ENCODE measurements at regions not wholly inside any gene's neighbourhood (a gene's known extent, or its start where the extent isn't known, plus 50 kb on each side); places are given as distances from the start of the nearest gene placed in this dataset.

- DNase-seq (ENCODE audit: insufficient read length) (no peak), FAIRE-seq (no peak)
- TF ChIP-seq POLR2AphosphoS5 (IDR thresholded peaks at IDR 0.05; ENCODE audit: low read depth, low read length) (no peak), TAF1 (IDR thresholded peaks at IDR 0.05; ENCODE audit: borderline replicate concordance, low read depth, low read length) (no peak), POLR2A (IDR thresholded peaks at IDR 0.05; ENCODE audit: low read depth, low read length) (no peak)
Measured at GRCh38 chr13:24056616-24057137, 103.8 kb upstream of the SPATA13 start.

GRCh38 chr13:24060993-24061392, 99.5 kb upstream of the SPATA13 start:
- TF ChIP-seq POLR2AphosphoS5 (IDR thresholded peaks at IDR 0.05; ENCODE audit: low read depth, low read length) (no peak), TAF1 (IDR thresholded peaks at IDR 0.05; ENCODE audit: borderline replicate concordance, low read depth, low read length) (no peak), POLR2A (IDR thresholded peaks at IDR 0.05; ENCODE audit: low read depth, low read length) (no peak)
- no peak for DNase-seq (ENCODE audit: insufficient read length)
- FAIRE-seq, result no peak

- DNase-seq (ENCODE audit: insufficient read length) (no peak), FAIRE-seq (no peak)
- no peak for TF ChIP-seq POLR2A (IDR thresholded peaks at IDR 0.05; ENCODE audit: low read depth, low read length)
- no peak for TF ChIP-seq TAF1 (IDR thresholded peaks at IDR 0.05; ENCODE audit: borderline replicate concordance, low read depth, low read length)
- TF ChIP-seq POLR2AphosphoS5 (IDR thresholded peaks at IDR 0.05; ENCODE audit: low read depth, low read length), result no peak
Measured at GRCh38 chr13:24063281-24063877, 97.1 kb upstream of the SPATA13 start.

GRCh38 chr13:24064371-24064770, 96.1 kb upstream of the SPATA13 start:
- no peak for FAIRE-seq
- no peak for TF ChIP-seq POLR2A (IDR thresholded peaks at IDR 0.05; ENCODE audit: low read depth, low read length)
- TF ChIP-seq POLR2AphosphoS5 (IDR thresholded peaks at IDR 0.05; ENCODE audit: low read depth, low read length), result no peak
- no peak for TF ChIP-seq TAF1 (IDR thresholded peaks at IDR 0.05; ENCODE audit: borderline replicate concordance, low read depth, low read length)
- no peak for DNase-seq (ENCODE audit: insufficient read length)

GRCh38 chr13:24065176-24065575, 95.3 kb upstream of the SPATA13 start:
- TF ChIP-seq POLR2AphosphoS5 (IDR thresholded peaks at IDR 0.05; ENCODE audit: low read depth, low read length) (no peak), TAF1 (IDR thresholded peaks at IDR 0.05; ENCODE audit: borderline replicate concordance, low read depth, low read length) (no peak), POLR2A (IDR thresholded peaks at IDR 0.05; ENCODE audit: low read depth, low read length) (no peak)
- DNase-seq (ENCODE audit: insufficient read length) (no peak), FAIRE-seq (no peak)

- DNase-seq (ENCODE audit: insufficient read length), result no peak
- no peak for FAIRE-seq
Measured at GRCh38 chr13:24066405-24067295, 93.9 kb upstream of the SPATA13 start.

GRCh38 chr13:24068472-24068871, 92.0 kb upstream of the SPATA13 start:
- no peak for FAIRE-seq

More at GRCh38 chr13:24066405-24067295, 93.9 kb upstream of the SPATA13 start:
- TF ChIP-seq POLR2AphosphoS5 (IDR thresholded peaks at IDR 0.05; ENCODE audit: low read depth, low read length) (no peak), TAF1 (IDR thresholded peaks at IDR 0.05; ENCODE audit: borderline replicate concordance, low read depth, low read length) (no peak), POLR2A (IDR thresholded peaks at IDR 0.05; ENCODE audit: low read depth, low read length) (no peak)

GRCh38 chr13:24071016-24071415, 89.5 kb upstream of the SPATA13 start:
- FAIRE-seq, result no peak
- TF ChIP-seq TAF1 (IDR thresholded peaks at IDR 0.05; ENCODE audit: borderline replicate concordance, low read depth, low read length) (no peak), POLR2AphosphoS5 (IDR thresholded peaks at IDR 0.05; ENCODE audit: low read depth, low read length) (no peak), POLR2A (IDR thresholded peaks at IDR 0.05; ENCODE audit: low read depth, low read length) (no peak)
- no peak for DNase-seq (ENCODE audit: insufficient read length)

More at GRCh38 chr13:24068472-24068871, 92.0 kb upstream of the SPATA13 start:
- no peak for DNase-seq (ENCODE audit: insufficient read length)
- TF ChIP-seq TAF1 (IDR thresholded peaks at IDR 0.05; ENCODE audit: borderline replicate concordance, low read depth, low read length) (no peak), POLR2A (IDR thresholded peaks at IDR 0.05; ENCODE audit: low read depth, low read length) (no peak), POLR2AphosphoS5 (IDR thresholded peaks at IDR 0.05; ENCODE audit: low read depth, low read length) (no peak)

GRCh38 chr13:24071423-24072075, 89.0 kb upstream of the SPATA13 start:
- DNase-seq (ENCODE audit: insufficient read length) (no peak), FAIRE-seq (no peak)
- no peak for TF ChIP-seq POLR2AphosphoS5 (IDR thresholded peaks at IDR 0.05; ENCODE audit: low read depth, low read length)
- no peak for TF ChIP-seq TAF1 (IDR thresholded peaks at IDR 0.05; ENCODE audit: borderline replicate concordance, low read depth, low read length)
- TF ChIP-seq POLR2A (IDR thresholded peaks at IDR 0.05; ENCODE audit: low read depth, low read length), result no peak

GRCh38 chr13:24073657-24074056, 86.9 kb upstream of the SPATA13 start:
- no peak for TF ChIP-seq POLR2A (IDR thresholded peaks at IDR 0.05; ENCODE audit: low read depth, low read length)
- no peak for TF ChIP-seq POLR2AphosphoS5 (IDR thresholded peaks at IDR 0.05; ENCODE audit: low read depth, low read length)
- TF ChIP-seq TAF1 (IDR thresholded peaks at IDR 0.05; ENCODE audit: borderline replicate concordance, low read depth, low read length), result no peak
- FAIRE-seq (no peak), DNase-seq (ENCODE audit: insufficient read length) (no peak)

GRCh38 chr13:24074678-24075077, 85.8 kb upstream of the SPATA13 start:
- no peak for TF ChIP-seq TAF1 (IDR thresholded peaks at IDR 0.05; ENCODE audit: borderline replicate concordance, low read depth, low read length)
- no peak for TF ChIP-seq POLR2A (IDR thresholded peaks at IDR 0.05; ENCODE audit: low read depth, low read length)
- TF ChIP-seq POLR2AphosphoS5 (IDR thresholded peaks at IDR 0.05; ENCODE audit: low read depth, low read length), result no peak
- DNase-seq (ENCODE audit: insufficient read length), result no peak
- FAIRE-seq, result no peak
